GM12878 (cell line): ENCODE measurements at regions not wholly inside any gene's neighbourhood (a gene's known extent, or its start where the extent isn't known, plus 50 kb on each side); places are given as distances from the start of the nearest gene placed in this dataset.

Experiments
- ATAC-seq: fragments of 200-7000 bp; cut with Tn5 transposase; 3 replicates; pipeline ENCODE4 v1.9.1; 2020; ENCODE audit warnings: mild to moderate bottlenecking, moderate library complexity
- BruUV-seq: library from RNA; stranded (reverse); fragments of 400-500 nt; replicated peaks from 2 replicates; lab custom pipeline; 2021; lab: Mats Ljungman, UMichigan
- CTCF ChIA-PET: fragments of 300-600 bp; sonication (Branson Sonifier 250); formaldehyde crosslinking; extraction: SDS; loops from one replicate; lab custom pipeline; 2021; ENCODE audit warnings: inconsistent platforms; lab: Yijun Ruan, JAX
- POLR2A ChIA-PET: fragments of 350-600 bp; formaldehyde crosslinking; extraction: SDS; loops from one replicate; lab custom pipeline; 2021; ENCODE audit warnings: inconsistent platforms; lab: Charles Lee
- RAD21 ChIA-PET: fragments of 300-600 bp; sonication (Branson Sonifier 250); formaldehyde crosslinking; loops from one replicate; lab custom pipeline; 2023; ENCODE audit warnings: antibody characterized with exemption; ENCODE audit not compliant: unreplicated experiment; lab: Charles Lee
- SMC1A ChIA-PET: fragments of 300-600 bp; sonication (Branson Sonifier 250); formaldehyde crosslinking; loops from one replicate; lab custom pipeline; 2023; ENCODE audit not compliant: unreplicated experiment, uncharacterized antibody; lab: Charles Lee
- DNase-seq: peaks from one replicate; pipeline ENCODE4 v3.0.0-alpha.2; 2011; ENCODE audit warnings: low read depth, low spot score
- FAIRE-seq: peaks from 3 replicates; lab custom pipeline; 2011; peaks lifted over from hg19 to GRCh38; lab: Jason Lieb, UNC
- H2AFZ ChIP-seq: 2 replicates; pipeline ENCODE4 v1.6.0; 2011; ENCODE audit warnings: low read depth, low read length, control low read depth; ENCODE audit not compliant: control insufficient read depth
- H3K27ac ChIP-seq: 2 replicates; pipeline ENCODE4 v1.5.1; 2011; ENCODE audit warnings: control low read depth; ENCODE audit not compliant: control insufficient read depth, insufficient read depth
- H3K27me3 ChIP-seq, 2 experiments: replicated peaks in 1 of 2; 2 replicates each; pipeline versions ENCODE4 v1.6.0 to v1.6.1; 2011; ENCODE audit warnings: low read length in 1 of 2; ENCODE audit not compliant: control insufficient read depth in 2 of 2, insufficient read depth in 2 of 2
- H3K36me3 ChIP-seq, 2 experiments: 2 replicates each; pipeline ENCODE4 v1.5.1; 2011; ENCODE audit warnings: low read length in 1 of 2; ENCODE audit not compliant: control insufficient read depth in 2 of 2, insufficient read depth in 2 of 2
- H3K4me1 ChIP-seq: 2 replicates; pipeline ENCODE4 v1.6.1; 2011; ENCODE audit warnings: mild to moderate bottlenecking, low read length, moderate library complexity, mixed read lengths; ENCODE audit not compliant: control insufficient read depth, insufficient read depth
- H3K4me2 ChIP-seq: 2 replicates; pipeline ENCODE4 v1.6.0; 2011; ENCODE audit warnings: control low read depth; ENCODE audit not compliant: control insufficient read depth, insufficient read depth
- H3K4me3 ChIP-seq: fragments of 200-600 bp; sonication (generic); 2 replicates; pipeline ENCODE4 v1.5.1; 2016
- H3K79me2 ChIP-seq: 2 replicates; pipeline ENCODE4 v1.6.0; 2011; ENCODE audit warnings: low read length; ENCODE audit not compliant: control insufficient read depth, insufficient read depth
- H3K9ac ChIP-seq: 2 replicates; pipeline ENCODE4 v1.8.0; 2011; ENCODE audit warnings: low read length, control low read depth, mixed read lengths; ENCODE audit not compliant: control insufficient read depth, insufficient read depth
- H3K9me3 ChIP-seq: replicated peaks from 3 replicates; pipeline ENCODE4 v1.5.1; 2011; ENCODE audit warnings: mild to moderate bottlenecking, low read length; ENCODE audit not compliant: control insufficient read depth, insufficient read depth
- H4K20me1 ChIP-seq: 2 replicates; pipeline ENCODE4 v1.6.0; 2011; ENCODE audit not compliant: control insufficient read depth, insufficient read depth
- BRCA1 ChIP-seq: IDR thresholded peaks from 2 replicates; pipeline ENCODE4 v1.6.1; 2011; ENCODE audit warnings: low read depth, low read length, improper control_type of control experiment
- E2F8 ChIP-seq: fragments of 450-650 bp; IDR thresholded peaks from 2 replicates; pipeline ENCODE4 v1.6.1; 2018; ENCODE audit warnings: mild to moderate bottlenecking, low read depth, moderate library complexity; ENCODE audit not compliant: partially characterized antibody
- GABPA ChIP-seq: IDR thresholded peaks from 2 replicates; pipeline ENCODE4 v1.6.1; 2014; ENCODE audit warnings: antibody characterized with exemption, low read depth, mild to moderate bottlenecking, inconsistent platforms
- NBN ChIP-seq: fragments of 450-650 bp; IDR thresholded peaks from 2 replicates; pipeline ENCODE4 v1.6.1; 2016
- NFYA ChIP-seq: IDR thresholded peaks from 2 replicates; pipeline ENCODE4 v1.6.1; 2011; ENCODE audit warnings: low read depth, mild to moderate bottlenecking, low read length, improper control_type of control experiment, borderline replicate concordance
- POU2F2 ChIP-seq: IDR thresholded peaks from 3 replicates; pipeline ENCODE4 v1.6.1; 2011; ENCODE audit warnings: low read depth, mild to moderate bottlenecking, low read length, borderline replicate concordance
- RELA ChIP-seq: fragments of 450-650 bp; IDR thresholded peaks from 2 replicates; pipeline ENCODE4 v1.8.0; 2014; ENCODE audit warnings: borderline replicate concordance; ENCODE audit not compliant: partially characterized antibody
- RFX5 ChIP-seq: IDR thresholded peaks from 2 replicates; pipeline ENCODE4 v1.6.1; 2011; ENCODE audit warnings: low read depth, low read length, improper control_type of control experiment
- SMAD5 ChIP-seq: IDR thresholded peaks from 2 replicates; pipeline ENCODE4 v1.6.1; 2016; ENCODE audit warnings: antibody characterized with exemption, low read depth
- SP1 ChIP-seq: IDR thresholded peaks from one replicate; pipeline ENCODE4 v1.6.1; 2011; ENCODE audit warnings: low read depth, low read length
- SREBF1 ChIP-seq: IDR thresholded peaks from 2 replicates; pipeline ENCODE4 v1.6.1; 2012; ENCODE audit warnings: mild to moderate bottlenecking, low read length
- SRF ChIP-seq, 2 experiments: IDR thresholded peaks; 2 replicates each; pipeline ENCODE4 v1.6.1; 2011; ENCODE audit warnings: low read depth in 2 of 2, low read length in 2 of 2, mild to moderate bottlenecking in 1 of 2, moderate library complexity in 1 of 2
- ZNF217 ChIP-seq: fragments of 450-650 bp; IDR thresholded peaks from 2 replicates; pipeline ENCODE4 v1.6.1; 2017; ENCODE audit warnings: antibody characterized with exemption, mild to moderate bottlenecking
- WGBS: methylation state at CpG from one replicate; pipeline ENCODE4 v1.1.6; 2016; ENCODE audit warnings: low lambda C conversion rate; ENCODE audit not compliant: insufficient replicate concordance, insufficient coverage; ENCODE audit errors: missing lambda C conversion rate; 5-methylcytosine and 5-hydroxymethylcytosine counted together
- in situ Hi-C: fragments of 300-500 bp; cut with MboI; formaldehyde crosslinking; loops from 9 replicates; pipeline ENCODE4 v1.14.3; 2018; ENCODE audit warnings: mixed read lengths
- intact Hi-C: fragments of 100-400 bp; cut with micrococcal nuclease; formaldehyde crosslinking; loops from one replicate; pipeline ENCODE4 v1.14.2; 2022; ENCODE audit not compliant: unreplicated experiment
- TF ChIP-seq, protein P1 (sequence below): fragments of 150-350 bp; IDR thresholded peaks from 2 replicates; pipeline ENCODE4 v1.6.1; 2014; ENCODE audit warnings: mild to moderate bottlenecking, low read depth, low read length

GRCh38 chr18:76246590-76246989 lies 248.5 kb downstream of the ZNF516 start (continued):
- TF ChIP-seq ZNF217 = no peak
- no peak for TF ChIP-seq GABPA
- no peak for TF ChIP-seq RFX5
- no peak for TF ChIP-seq NBN
- TF ChIP-seq SP1 = no peak
- TF ChIP-seq, all 136 proteins: peak for 0

DNA sequence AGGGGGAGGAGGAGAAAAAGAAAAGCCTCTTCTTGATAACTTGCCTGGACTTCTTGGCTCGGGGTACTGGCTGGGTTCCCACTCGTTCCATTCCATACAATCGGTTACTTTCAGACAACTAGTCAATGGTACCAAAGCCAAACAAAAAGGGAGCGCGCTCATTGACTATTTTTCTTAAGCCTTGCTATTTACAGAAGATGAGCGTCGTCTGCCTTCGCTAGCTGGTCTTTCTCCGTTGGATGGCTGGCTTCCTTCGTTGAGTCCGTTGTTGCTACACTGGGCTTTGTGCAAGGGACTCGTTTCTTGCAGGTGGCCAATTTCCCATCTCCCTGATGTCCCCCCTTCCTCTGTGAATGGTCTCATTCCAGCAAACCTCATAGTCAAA lies 260.4 kb downstream of the ZNF516 start:
- Histone ChIP-seq H3K9me3 (no peaks in the 10 kb centered on the region), H3K4me2 (no peak overlapping the region), H3K4me3 (no peak overlapping the region), H3K27ac (no peak overlapping the region), H2AFZ (no peak overlapping the region), H3K36me3 (no peaks in the 10 kb centered on the region), H3K27me3 (no peaks in the 10 kb centered on the region), H4K20me1 (no peaks in the 10 kb centered on the region), H3K9ac (no peak overlapping the region), H3K4me1 (no peaks in the 10 kb centered on the region), H3K79me2 (no peaks in the 10 kb centered on the region)
- WGBS = 59% methylated on average over 12 of the region's 12 CpGs
- SMC1A ChIA-PET = no interaction called here
- CTCF ChIA-PET = no interaction called here
- DNase-seq = no peak
- in situ Hi-C loops = no loop called here
- RAD21 ChIA-PET = no interaction called here
- ATAC-seq = no peak
- no TSS peak for BruUV-seq
- POLR2A ChIA-PET = no interaction called here
- intact Hi-C loops = no loop called here
- FAIRE-seq = no peak
- TF ChIP-seq, protein P1, sequence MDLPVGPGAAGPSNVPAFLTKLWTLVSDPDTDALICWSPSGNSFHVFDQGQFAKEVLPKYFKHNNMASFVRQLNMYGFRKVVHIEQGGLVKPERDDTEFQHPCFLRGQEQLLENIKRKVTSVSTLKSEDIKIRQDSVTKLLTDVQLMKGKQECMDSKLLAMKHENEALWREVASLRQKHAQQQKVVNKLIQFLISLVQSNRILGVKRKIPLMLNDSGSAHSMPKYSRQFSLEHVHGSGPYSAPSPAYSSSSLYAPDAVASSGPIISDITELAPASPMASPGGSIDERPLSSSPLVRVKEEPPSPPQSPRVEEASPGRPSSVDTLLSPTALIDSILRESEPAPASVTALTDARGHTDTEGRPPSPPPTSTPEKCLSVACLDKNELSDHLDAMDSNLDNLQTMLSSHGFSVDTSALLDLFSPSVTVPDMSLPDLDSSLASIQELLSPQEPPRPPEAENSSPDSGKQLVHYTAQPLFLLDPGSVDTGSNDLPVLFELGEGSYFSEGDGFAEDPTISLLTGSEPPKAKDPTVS = no peak
- TF ChIP-seq E2F8 (no peak), NFYA (no peak), SREBF1 (no peak), SMAD5 (no peak), NBN (no peak), RELA (no peak), SRF (IDR thresholded peaks at IDR 0.05; ENCODE audit: low read depth in 2 of 2, low read length in 2 of 2) (no peak), POU2F2 (no peak), GABPA (no peak), BRCA1 (no peak)
